Tibial nerve (tissue), 4 donors: ENCODE measurements at regions not wholly inside any gene's neighbourhood (a gene's known extent, or its start where the extent isn't known, plus 50 kb on each side); places are given as distances from the start of the nearest gene placed in this dataset.
"Not testable (repeated sequence)": the region's sequence is repeated elsewhere in the genome, so short reads cannot be mapped to it uniquely, and the experiment has no call there.

Source experiments
- DNase-seq, 2 donors: peaks; one replicate each; pipeline ENCODE4 v3.0.0-alpha.2; 2019; ENCODE audit warnings: low spot score in 2 of 2
- H3K27ac ChIP-seq, 4 donors: fragments of 200-600 bp; sonication (generic) in 3 of 4; one replicate each; pipeline ENCODE4 v1.5.1; 2017 to 2019; ENCODE audit warnings: mild to moderate bottlenecking in 1 of 4
- H3K27me3 ChIP-seq, 2 donors: fragments of 200-600 bp; sonication (generic) in 1 of 2; one replicate each; pipeline versions ENCODE4 v1.5.1 to v1.6.0; 2017 to 2019
- H3K36me3 ChIP-seq, 3 donors: fragments of 200-600 bp; sonication (generic); one replicate each; pipeline ENCODE4 v1.5.1; 2018 to 2019
- H3K4me1 ChIP-seq, 4 donors: fragments of 200-600 bp; sonication (generic) in 3 of 4; one replicate each; pipeline ENCODE4 v1.5.1; 2017 to 2019
- H3K4me3 ChIP-seq, 4 donors: fragments of 200-600 bp; sonication (generic) in 3 of 4; one replicate each; pipeline ENCODE4 v1.5.1; 2017 to 2019; ENCODE audit warnings: mild to moderate bottlenecking in 1 of 4, moderate library complexity in 1 of 4
- H3K9me3 ChIP-seq, 4 donors: fragments of 200-600 bp; sonication (generic) in 3 of 4; one replicate each; pipeline ENCODE4 v1.5.1; 2017 to 2019
- CTCF ChIP-seq, 5 experiments: fragments of 200-600 bp in 3 of 5; fragments of 450-650 bp in 2 of 5; sonication (generic) in 3 of 5; IDR thresholded peaks; one replicate each; pipeline ENCODE4 v1.5.1; 2016 to 2019; ENCODE audit warnings: antibody characterized with exemption in 5 of 5, mild to moderate bottlenecking in 3 of 5, moderate library complexity in 2 of 5
- EP300 ChIP-seq, 2 donors: sonication (generic); formaldehyde crosslinking; IDR thresholded peaks; one replicate each; pipeline ENCODE4 v1.6.1; 2017; ENCODE audit warnings: antibody characterized with exemption in 2 of 2, mild to moderate bottlenecking in 1 of 2
- POLR2A ChIP-seq, 2 donors: fragments of 450-650 bp; IDR thresholded peaks; one replicate each; pipeline ENCODE4 v1.6.1; 2017; ENCODE audit warnings: antibody characterized with exemption in 2 of 2, mild to moderate bottlenecking in 2 of 2, moderate library complexity in 2 of 2
- WGBS, 2 donors: methylation state at CpG; one replicate each; pipeline ENCODE4 v1.1.5; 2018; 5-methylcytosine and 5-hydroxymethylcytosine counted together

DNA sequence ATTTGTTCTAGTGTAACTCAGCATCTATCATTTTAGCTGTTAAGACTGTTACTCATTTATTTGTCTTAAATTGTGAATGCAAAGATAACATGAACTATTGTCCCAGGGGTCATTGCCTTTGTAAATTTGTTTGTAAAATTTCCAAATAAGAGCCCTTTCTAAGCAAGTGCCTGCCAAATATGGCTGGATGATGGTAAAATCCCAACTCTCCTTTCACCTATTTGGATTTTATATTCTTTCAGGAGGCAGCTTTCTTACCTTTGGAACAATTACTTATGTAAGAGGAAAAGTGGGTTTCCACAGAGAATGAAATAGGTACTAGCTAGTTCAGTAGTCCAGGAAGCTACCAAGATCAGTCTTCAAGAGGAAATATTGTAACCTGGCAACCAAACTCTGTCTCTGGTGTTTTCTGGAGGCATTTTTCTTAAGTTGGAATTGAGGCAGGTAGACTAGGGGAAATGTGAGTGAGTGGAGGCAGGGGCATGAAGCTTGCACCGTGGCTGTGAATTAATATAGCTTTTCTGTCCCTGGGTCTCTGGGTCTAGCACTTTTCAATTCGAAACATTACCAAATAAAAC is 88.5 kb upstream of the XIST start:
- WGBS, 2 donors, result 79 to 94% methylated on average over 2 of the region's 2 CpGs
- DNase-seq, result no peak
- Histone ChIP-seq H3K27me3 (no peaks in the 10 kb centered on the region), H3K4me3 (no peak overlapping the region), H3K9me3 (no peaks in the 10 kb centered on the region), H3K27ac (no peak overlapping the region), H3K36me3 (no peaks in the 10 kb centered on the region), H3K4me1 (peaks cover 0 to 7% (median 0%) of the 10 kb centered on the region in 4 donors)
- TF ChIP-seq POLR2A (IDR thresholded peaks at IDR 0.05) (no peak), CTCF (IDR thresholded peaks at IDR 0.05) (no peak), EP300 (IDR thresholded peaks at IDR 0.05) (no peak)

DNA sequence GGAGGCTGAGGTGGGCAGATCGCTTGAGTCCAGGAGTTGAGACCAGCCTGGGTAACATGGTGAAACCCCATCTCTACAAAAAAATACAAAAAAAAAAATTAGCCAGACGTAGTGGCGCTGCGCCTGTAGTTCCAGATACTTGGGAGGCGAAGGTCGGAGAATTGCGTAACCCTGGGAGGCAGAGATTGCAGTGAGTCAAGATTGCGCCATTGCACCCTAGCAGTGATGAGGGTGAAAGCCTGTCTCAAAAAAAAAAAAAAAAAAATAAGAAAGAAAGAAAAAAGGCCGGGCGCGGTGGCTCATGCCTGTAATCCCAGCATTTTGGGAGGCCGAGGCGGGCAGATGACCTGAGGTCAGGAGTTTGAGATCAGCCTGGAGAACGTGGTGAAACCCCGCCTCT is 85.3 kb upstream of the XIST start:
- H3K27ac ChIP-seq, H3K4me3 ChIP-seq, H3K9me3 ChIP-seq, H3K36me3 ChIP-seq, H3K4me1 ChIP-seq, H3K27me3 ChIP-seq, DNase-seq: not testable (repeated sequence)
- WGBS, 2 donors, result 90 to 97% methylated on average over 15 of the region's 15 CpGs

DNA sequence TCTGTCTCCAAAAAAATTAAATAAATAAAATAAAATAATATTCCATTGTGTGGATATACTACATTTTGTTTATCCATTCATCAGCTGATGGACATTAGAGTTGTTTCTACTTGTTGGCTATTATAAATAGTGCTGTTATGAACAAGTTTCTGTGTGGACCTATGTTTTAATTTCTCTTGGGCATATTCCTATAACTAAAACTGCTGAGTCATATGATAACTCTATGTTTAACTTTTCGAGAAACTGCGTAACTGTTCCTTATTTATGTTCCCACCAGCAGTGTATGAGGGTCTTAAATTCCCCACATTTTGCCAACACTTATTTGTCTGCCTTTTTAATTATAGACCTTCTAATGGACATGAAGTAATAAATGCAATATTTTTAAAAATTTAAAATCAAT is 80.0 kb upstream of the XIST start:
- no peaks in the 10 kb centered on the region for H3K36me3 ChIP-seq
- no peak overlapping the region for H3K4me3 ChIP-seq
- 83 to 90% methylated on average over 2 of the region's 2 CpGs for WGBS, 2 donors
- no peak for DNase-seq
- no peak overlapping the region for H3K27ac ChIP-seq
- no peaks in the 10 kb centered on the region for H3K9me3 ChIP-seq
- TF ChIP-seq POLR2A (IDR thresholded peaks at IDR 0.05) (no peak), EP300 (IDR thresholded peaks at IDR 0.05) (no peak), CTCF (IDR thresholded peaks at IDR 0.05) (no peak)
- H3K27me3 ChIP-seq, result peaks cover 0 to 8% of the 10 kb centered on the region in 2 donors
- no peaks in the 10 kb centered on the region for H3K4me1 ChIP-seq

GRCh38 chrX:73930300-73930699 is 77.8 kb upstream of the XIST start:
- no peak overlapping the region for H3K27ac ChIP-seq

GRCh38 chrX:73922856-73923455 is 70.4 kb upstream of the XIST start:
- no peaks in the 10 kb centered on the region for H3K9me3 ChIP-seq
- DNase-seq, result no peak
- no peak overlapping the region for H3K27ac ChIP-seq
- no peaks in the 10 kb centered on the region for H3K4me1 ChIP-seq
- no peaks in the 10 kb centered on the region for H3K27me3 ChIP-seq
- WGBS, 2 donors, result 22 to 37% methylated on average over 2 of the region's 2 CpGs
- H3K4me3 ChIP-seq, result no peak overlapping the region
- TF ChIP-seq CTCF (IDR thresholded peaks at IDR 0.05), result no peak
- no peak for TF ChIP-seq POLR2A (IDR thresholded peaks at IDR 0.05)
- no peak for TF ChIP-seq EP300 (IDR thresholded peaks at IDR 0.05)
- H3K36me3 ChIP-seq, result no peaks in the 10 kb centered on the region

More at GRCh38 chrX:73930300-73930699, 77.8 kb upstream of the XIST start:
- DNase-seq, result no peak
- 95 to 100% methylated on average over 1 of the region's 1 CpG for WGBS, 2 donors
- Histone ChIP-seq H3K36me3 (no peaks in the 10 kb centered on the region), H3K27me3 (peaks cover 0 to 7% of the 10 kb centered on the region in 2 donors), H3K9me3 (no peaks in the 10 kb centered on the region), H3K4me1 (no peaks in the 10 kb centered on the region), H3K4me3 (no peak overlapping the region)
- TF ChIP-seq POLR2A (IDR thresholded peaks at IDR 0.05) (no peak), CTCF (IDR thresholded peaks at IDR 0.05) (no peak), EP300 (IDR thresholded peaks at IDR 0.05) (no peak)
